A549 (cell line): ENCODE measurements at regions not wholly inside any gene's neighbourhood (a gene's known extent, or its start where the extent isn't known, plus 50 kb on each side); places are given as distances from the start of the nearest gene placed in this dataset.

Experiments used
- ATAC-seq, 2 experiments: fragments of 200-7000 bp in 1 of 2; fragments of >200 bp in 1 of 2; cut with Nextera tagmentation in 1 of 2; cut with Tn5 transposase in 1 of 2; 3 replicates each; pipeline versions ENCODE4 v1.8.0 to v1.9.1; 2018 to 2020; ENCODE audit warnings: mild to moderate bottlenecking in 1 of 2, moderate library complexity in 1 of 2
- CTCF ChIA-PET: fragments of 300-600 bp; sonication (Branson Sonifier 250); formaldehyde crosslinking; extraction: SDS; loops from one replicate; lab custom pipeline; 2021; ENCODE audit warnings: antibody characterized with exemption, inconsistent platforms; lab: Yijun Ruan, JAX
- POLR2A ChIA-PET: fragments of 350-600 bp; formaldehyde crosslinking; extraction: SDS; loops from one replicate; lab custom pipeline; 2021; ENCODE audit warnings: antibody characterized with exemption, inconsistent platforms; lab: Yijun Ruan, JAX
- DNase-seq, 2 experiments: peaks; one replicate each; pipeline versions ENCODE4 v3.0.0 to v3.0.0-alpha.2; 2011 to 2016; ENCODE audit warnings: low read depth in 1 of 2, low spot score in 1 of 2
- FAIRE-seq: peaks from 2 replicates; lab custom pipeline; 2011; peaks lifted over from hg19 to GRCh38; lab: Jason Lieb, UNC
- H3K27ac ChIP-seq, 2 experiments: fragments of >200 bp; sonication (Bioruptor Twin); formaldehyde crosslinking; 3 replicates each; pipeline ENCODE4 v1.5.1; 2016 to 2017
- H3K4me1 ChIP-seq: fragments of >200 bp; sonication (Bioruptor Twin); formaldehyde crosslinking; 3 replicates; pipeline ENCODE4 v1.6.1; 2016
- H3K4me2 ChIP-seq: fragments of >200 bp; sonication (Bioruptor Twin); formaldehyde crosslinking; 3 replicates; pipeline ENCODE4 v1.6.1; 2016
- H3K4me3 ChIP-seq: fragments of >200 bp; sonication (Bioruptor Twin); formaldehyde crosslinking; 3 replicates; pipeline ENCODE4 v1.5.1; 2016
- H3K9me3 ChIP-seq: fragments of >200 bp; sonication (Bioruptor Twin); formaldehyde crosslinking; 3 replicates; pipeline ENCODE4 v1.6.1; 2016
- CBX2 ChIP-seq: fragments of 200-600 bp; sonication (generic); IDR thresholded peaks from 2 replicates; pipeline ENCODE4 v1.6.1; 2016; ENCODE audit warnings: low read depth, mild to moderate bottlenecking, borderline replicate concordance
- CHD2 ChIP-seq: fragments of 150-350 bp; IDR thresholded peaks from 2 replicates; pipeline ENCODE4 v1.6.1; 2014; ENCODE audit warnings: low read length; ENCODE audit not compliant: partially characterized antibody
- EHF ChIP-seq: fragments of 250-450 bp; sonication (Bioruptor Pico); IDR thresholded peaks from 2 replicates; pipeline ENCODE4 v1.5.0; 2020; ENCODE audit warnings: mild to moderate bottlenecking
- EHMT2 ChIP-seq: fragments of 200-600 bp; sonication (generic); IDR thresholded peaks from 2 replicates; pipeline ENCODE4 v1.6.1; 2016; ENCODE audit warnings: antibody characterized with exemption, low read depth, mild to moderate bottlenecking, moderate library complexity
- ESRRA ChIP-seq: fragments of 150-350 bp; IDR thresholded peaks from 2 replicates; pipeline ENCODE4 v1.6.1; 2014; ENCODE audit warnings: mild to moderate bottlenecking, low read length, borderline replicate concordance
- FOSL2 ChIP-seq, 2 experiments: fragments of 450-650 bp in 1 of 2; fragments of >200 bp in 1 of 2; sonication (Bioruptor Twin) in 1 of 2; formaldehyde crosslinking; IDR thresholded peaks; 2 replicates each; pipeline versions ENCODE4 v1.5.0 to v1.6.1; 2016 to 2020; ENCODE audit warnings: mild to moderate bottlenecking in 1 of 2, moderate library complexity in 1 of 2
- JUNB ChIP-seq: fragments of >200 bp; sonication (Bioruptor Twin); formaldehyde crosslinking; IDR thresholded peaks from 2 replicates; pipeline ENCODE4 v1.6.1; 2016
- KDM1A ChIP-seq: fragments of 200-600 bp; sonication (generic); IDR thresholded peaks from 2 replicates; pipeline ENCODE4 v1.6.1; 2016; ENCODE audit warnings: low read depth, mild to moderate bottlenecking
- MYC ChIP-seq: IDR thresholded peaks from 2 replicates; pipeline ENCODE4 v1.6.1; 2012; ENCODE audit warnings: mild to moderate bottlenecking, inconsistent platforms, low read length, improper control_type of control experiment, borderline replicate concordance
- NFE2L2 ChIP-seq: fragments of 150-350 bp; conservative IDR thresholded peaks from 2 replicates; pipeline ENCODE4 v1.6.1; 2014; ENCODE audit warnings: low read length
- NPAS2 ChIP-seq: fragments of 250-450 bp; sonication (Bioruptor Pico); IDR thresholded peaks from 2 replicates; pipeline ENCODE4 v1.8.0; 2022; ENCODE audit warnings: mild to moderate bottlenecking, moderate library complexity, borderline replicate concordance
- POLR2A ChIP-seq: IDR thresholded peaks from 2 replicates; pipeline ENCODE4 v1.6.1; 2012; ENCODE audit warnings: mild to moderate bottlenecking, low read length
- RCOR1 ChIP-seq: fragments of 150-350 bp; IDR thresholded peaks from 2 replicates; pipeline ENCODE4 v1.6.1; 2014; ENCODE audit warnings: antibody characterized with exemption, low read length, low read depth
- SMC3 ChIP-seq: fragments of >200 bp; sonication (Bioruptor Twin); formaldehyde crosslinking; IDR thresholded peaks from 3 replicates; pipeline ENCODE4 v1.6.1; 2018; ENCODE audit warnings: inconsistent platforms
- TP53 ChIP-seq: fragments of 250-450 bp; sonication (Bioruptor Pico); IDR thresholded peaks from 2 replicates; pipeline ENCODE4 v1.5.0; 2021; ENCODE audit warnings: mild to moderate bottlenecking, moderate library complexity
- ZC3H11A ChIP-seq: fragments of 450-650 bp; IDR thresholded peaks from 2 replicates; pipeline ENCODE4 v1.6.1; 2014; ENCODE audit warnings: antibody characterized with exemption, mild to moderate bottlenecking
- ZSCAN20 ChIP-seq: fragments of 250-450 bp; sonication (Bioruptor Pico); IDR thresholded peaks from 2 replicates; pipeline ENCODE4 v1.8.0; 2022; ENCODE audit warnings: mild to moderate bottlenecking, moderate library complexity
- WGBS: methylation state at CpG from one replicate; pipeline ENCODE4 v1.1.6; 2017; ENCODE audit errors: missing lambda C conversion rate; 5-methylcytosine and 5-hydroxymethylcytosine counted together
- TF ChIP-seq, protein P1 (sequence below): fragments of >200 bp; sonication (Bioruptor Twin); formaldehyde crosslinking; IDR thresholded peaks from 3 replicates; pipeline ENCODE4 v1.5.1; 2016
- TF ChIP-seq, protein P2 (sequence below): IDR thresholded peaks from 2 replicates; pipeline ENCODE4 v1.6.1; 2012
- TF ChIP-seq, protein P3 (sequence below): fragments of >200 bp; sonication (Bioruptor Twin); formaldehyde crosslinking; IDR thresholded peaks from 2 replicates; pipeline ENCODE4 v1.6.1; 2016
- TF ChIP-seq, protein P4 (sequence below): fragments of 450-650 bp; IDR thresholded peaks from 2 replicates; pipeline ENCODE4 v1.6.1; 2014; ENCODE audit warnings: antibody characterized with exemption
- TF ChIP-seq, protein P5 (sequence below): fragments of 250-450 bp; sonication (Bioruptor Pico); IDR thresholded peaks from 2 replicates; pipeline ENCODE4 v1.5.0; 2021; ENCODE audit warnings: mild to moderate bottlenecking, moderate library complexity, borderline replicate concordance

DNA sequence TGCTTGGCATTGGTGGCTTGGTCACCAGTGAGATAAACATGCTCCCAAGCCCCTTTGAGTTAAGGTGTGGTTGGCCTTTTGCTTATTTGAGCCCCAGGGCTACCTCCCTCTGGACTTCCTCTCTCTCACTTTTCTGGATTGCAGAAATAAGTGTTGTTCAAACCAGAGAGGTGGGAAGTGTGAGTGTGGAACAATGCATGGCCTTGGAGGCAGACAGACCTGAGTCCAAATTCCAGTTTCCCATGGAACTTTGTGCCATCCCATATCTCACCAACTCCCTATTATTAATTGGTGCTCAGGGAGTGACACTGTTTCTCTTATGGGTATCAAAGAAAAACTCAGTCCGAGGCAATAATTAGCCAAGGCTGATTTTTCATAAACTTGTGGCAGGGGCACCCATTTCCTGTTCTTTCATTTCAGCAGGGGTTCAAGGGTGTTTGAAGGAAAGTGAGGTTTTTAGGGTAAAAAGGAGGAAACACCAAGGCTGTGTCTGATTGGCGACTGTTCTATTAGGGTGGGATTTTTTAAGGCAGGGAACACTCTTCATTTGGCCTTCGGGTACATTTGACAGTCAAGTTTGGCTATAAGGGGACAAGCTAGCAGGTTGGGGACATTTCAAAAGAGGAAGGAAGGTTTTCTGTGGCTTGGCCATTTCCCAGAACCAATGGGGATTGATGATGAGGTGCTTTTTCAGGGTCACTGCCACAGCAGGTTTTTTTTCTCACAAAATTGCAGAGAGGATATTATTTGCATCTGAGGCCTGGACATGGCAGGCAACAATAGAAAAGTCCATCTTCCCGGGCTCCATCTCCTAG is 148.8 kb upstream of the NPY start:
- TF ChIP-seq, protein P1, sequence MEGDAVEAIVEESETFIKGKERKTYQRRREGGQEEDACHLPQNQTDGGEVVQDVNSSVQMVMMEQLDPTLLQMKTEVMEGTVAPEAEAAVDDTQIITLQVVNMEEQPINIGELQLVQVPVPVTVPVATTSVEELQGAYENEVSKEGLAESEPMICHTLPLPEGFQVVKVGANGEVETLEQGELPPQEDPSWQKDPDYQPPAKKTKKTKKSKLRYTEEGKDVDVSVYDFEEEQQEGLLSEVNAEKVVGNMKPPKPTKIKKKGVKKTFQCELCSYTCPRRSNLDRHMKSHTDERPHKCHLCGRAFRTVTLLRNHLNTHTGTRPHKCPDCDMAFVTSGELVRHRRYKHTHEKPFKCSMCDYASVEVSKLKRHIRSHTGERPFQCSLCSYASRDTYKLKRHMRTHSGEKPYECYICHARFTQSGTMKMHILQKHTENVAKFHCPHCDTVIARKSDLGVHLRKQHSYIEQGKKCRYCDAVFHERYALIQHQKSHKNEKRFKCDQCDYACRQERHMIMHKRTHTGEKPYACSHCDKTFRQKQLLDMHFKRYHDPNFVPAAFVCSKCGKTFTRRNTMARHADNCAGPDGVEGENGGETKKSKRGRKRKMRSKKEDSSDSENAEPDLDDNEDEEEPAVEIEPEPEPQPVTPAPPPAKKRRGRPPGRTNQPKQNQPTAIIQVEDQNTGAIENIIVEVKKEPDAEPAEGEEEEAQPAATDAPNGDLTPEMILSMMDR, result no peak
- TF ChIP-seq SMC3, result no peak
- TF ChIP-seq RCOR1, result no peak
- no peak for TF ChIP-seq EHF
- TF ChIP-seq, protein P2, sequence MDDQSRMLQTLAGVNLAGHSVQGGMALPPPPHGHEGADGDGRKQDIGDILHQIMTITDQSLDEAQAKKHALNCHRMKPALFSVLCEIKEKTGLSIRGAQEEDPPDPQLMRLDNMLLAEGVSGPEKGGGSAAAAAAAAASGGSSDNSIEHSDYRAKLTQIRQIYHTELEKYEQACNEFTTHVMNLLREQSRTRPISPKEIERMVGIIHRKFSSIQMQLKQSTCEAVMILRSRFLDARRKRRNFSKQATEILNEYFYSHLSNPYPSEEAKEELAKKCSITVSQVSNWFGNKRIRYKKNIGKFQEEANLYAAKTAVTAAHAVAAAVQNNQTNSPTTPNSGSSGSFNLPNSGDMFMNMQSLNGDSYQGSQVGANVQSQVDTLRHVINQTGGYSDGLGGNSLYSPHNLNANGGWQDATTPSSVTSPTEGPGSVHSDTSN, result no peak
- TF ChIP-seq ZSCAN20 (CRISPR knock-in tag), result no peak
- TF ChIP-seq, protein P3, sequence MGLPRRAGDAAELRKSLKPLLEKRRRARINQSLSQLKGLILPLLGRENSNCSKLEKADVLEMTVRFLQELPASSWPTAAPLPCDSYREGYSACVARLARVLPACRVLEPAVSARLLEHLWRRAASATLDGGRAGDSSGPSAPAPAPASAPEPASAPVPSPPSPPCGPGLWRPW, result no peak
- Histone ChIP-seq H3K9me3 (no peaks in the 10 kb centered on the region), H3K4me1 (no peaks in the 10 kb centered on the region), H3K27ac (no peak overlapping the region), H3K4me2 (no peak overlapping the region), H3K4me3 (no peak overlapping the region)
- ChIA-PET CTCF (no interaction called here), POLR2A (no interaction called here)
- WGBS, result 0% methylated on average over 4 of the region's 4 CpGs
- DNase-seq (no peak), FAIRE-seq (no peak), ATAC-seq (no peak)

DNA sequence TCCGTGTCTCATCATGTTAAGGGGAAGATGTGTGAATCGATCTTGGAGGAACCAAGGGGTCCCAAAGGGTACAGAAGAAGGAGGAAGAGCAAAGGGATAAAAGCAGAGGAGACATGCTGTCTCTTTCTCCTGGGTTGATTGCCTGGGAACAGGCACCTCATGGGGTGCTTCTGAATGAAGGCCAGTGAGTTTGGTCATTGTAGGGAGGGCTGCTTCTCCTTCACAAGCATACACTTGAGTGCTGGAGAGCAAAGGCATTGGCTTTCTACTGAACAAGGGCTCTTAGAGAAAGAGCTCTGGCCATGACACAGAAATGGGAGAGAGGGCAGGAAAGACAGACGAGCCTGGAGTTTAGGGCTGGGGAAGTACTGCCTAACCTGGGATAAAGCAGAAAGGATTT is 146.7 kb upstream of the NPY start:
- WGBS, result 7% methylated on average over 3 of the region's 3 CpGs
- Histone ChIP-seq H3K4me2 (no peak overlapping the region), H3K27ac (no peak overlapping the region), H3K4me3 (no peak overlapping the region), H3K4me1 (no peaks in the 10 kb centered on the region), H3K9me3 (no peaks in the 10 kb centered on the region)
- FAIRE-seq (no peak), ATAC-seq (no peak), DNase-seq (no peak)
- ChIA-PET POLR2A (no interaction called here), CTCF (no interaction called here)
- no peak for TF ChIP-seq TP53
- TF ChIP-seq, protein P4, sequence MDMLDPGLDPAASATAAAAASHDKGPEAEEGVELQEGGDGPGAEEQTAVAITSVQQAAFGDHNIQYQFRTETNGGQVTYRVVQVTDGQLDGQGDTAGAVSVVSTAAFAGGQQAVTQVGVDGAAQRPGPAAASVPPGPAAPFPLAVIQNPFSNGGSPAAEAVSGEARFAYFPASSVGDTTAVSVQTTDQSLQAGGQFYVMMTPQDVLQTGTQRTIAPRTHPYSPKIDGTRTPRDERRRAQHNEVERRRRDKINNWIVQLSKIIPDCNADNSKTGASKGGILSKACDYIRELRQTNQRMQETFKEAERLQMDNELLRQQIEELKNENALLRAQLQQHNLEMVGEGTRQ, result no peak
- no peak for TF ChIP-seq FOSL2 (IDR thresholded peaks at IDR 0.05)
- no peak for TF ChIP-seq FOSL2 (CRISPR knock-in tag; IDR thresholded peaks at IDR 0.05)
- no peak for TF ChIP-seq ESRRA
- no peak for TF ChIP-seq NFE2L2
- TF ChIP-seq JUNB, result no peak
- no peak for TF ChIP-seq ZC3H11A
- no peak for TF ChIP-seq CHD2

DNA sequence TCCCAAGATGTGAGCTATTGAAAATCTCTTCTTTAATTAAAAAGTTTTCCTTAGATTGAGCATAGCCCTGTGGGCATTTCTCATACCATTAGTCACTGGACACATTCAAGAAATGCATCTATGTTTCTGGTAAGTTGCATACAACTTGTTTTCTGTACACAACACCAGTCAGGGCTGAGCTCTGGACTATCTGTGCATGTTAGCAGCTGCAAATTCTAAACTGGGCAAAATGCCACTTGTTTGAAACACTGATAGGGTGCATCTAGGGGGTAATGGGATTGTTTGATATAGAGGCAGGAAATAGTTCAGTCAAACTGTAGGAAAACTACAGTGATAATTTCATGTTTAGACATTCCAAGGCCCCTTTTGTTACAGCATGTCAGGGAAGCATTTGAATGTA is 145.6 kb upstream of the NPY start:
- ATAC-seq, result no peak
- Histone ChIP-seq H3K4me1 (no peaks in the 10 kb centered on the region), H3K27ac (no peak overlapping the region), H3K4me3 (no peak overlapping the region)
- TF ChIP-seq TP53 (no peak), KDM1A (no peak), POLR2A (no peak), EHMT2 (no peak), NPAS2 (CRISPR knock-in tag) (no peak), CBX2 (no peak), EHF (no peak), MYC (no peak)
- TF ChIP-seq, protein P5, sequence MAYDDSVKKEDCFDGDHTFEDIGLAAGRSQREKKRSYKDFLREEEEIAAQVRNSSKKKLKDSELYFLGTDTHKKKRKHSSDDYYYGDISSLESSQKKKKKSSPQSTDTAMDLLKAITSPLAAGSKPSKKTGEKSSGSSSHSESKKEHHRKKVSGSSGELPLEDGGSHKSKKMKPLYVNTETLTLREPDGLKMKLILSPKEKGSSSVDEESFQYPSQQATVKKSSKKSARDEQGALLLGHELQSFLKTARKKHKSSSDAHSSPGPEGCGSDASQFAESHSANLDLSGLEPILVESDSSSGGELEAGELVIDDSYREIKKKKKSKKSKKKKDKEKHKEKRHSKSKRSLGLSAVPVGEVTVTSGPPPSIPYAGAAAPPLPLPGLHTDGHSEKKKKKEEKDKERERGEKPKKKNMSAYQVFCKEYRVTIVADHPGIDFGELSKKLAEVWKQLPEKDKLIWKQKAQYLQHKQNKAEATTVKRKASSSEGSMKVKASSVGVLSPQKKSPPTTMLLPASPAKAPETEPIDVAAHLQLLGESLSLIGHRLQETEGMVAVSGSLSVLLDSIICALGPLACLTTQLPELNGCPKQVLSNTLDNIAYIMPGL, result no peak
- TF ChIP-seq, all 56 proteins: peak for 0
- Histone ChIP-seq H3K9me3 (no peaks in the 10 kb centered on the region), H3K4me2 (no peak overlapping the region)
- no peak for FAIRE-seq
- no peak for DNase-seq
- ChIA-PET POLR2A (no interaction called here), CTCF (no interaction called here)
